ENCODE measurements at regions not wholly inside any gene's neighbourhood (a gene's known extent, or its start where the extent isn't known, plus 50 kb on each side); places are given as distances from the start of the nearest gene placed in this dataset.

DNA sequence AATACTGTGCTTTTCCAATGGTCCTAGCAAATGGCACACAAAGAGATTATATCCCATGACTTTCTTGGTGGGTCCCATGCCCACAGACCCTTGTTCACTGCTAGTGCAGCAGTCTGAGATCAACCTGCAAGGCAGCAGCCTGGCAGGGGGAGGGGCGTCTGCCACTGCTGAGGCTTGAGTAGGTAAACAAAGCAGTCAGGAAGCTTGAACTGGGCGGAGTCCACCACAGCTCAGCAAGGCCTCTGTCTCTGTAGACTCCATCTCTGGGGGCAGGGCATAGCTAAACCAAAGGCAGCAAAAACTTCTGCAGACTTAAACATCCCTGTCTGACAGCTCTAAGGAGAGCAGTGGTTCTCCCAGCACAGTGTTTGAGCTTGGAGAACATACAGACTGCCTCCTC, 82.9 kb downstream of the ZNF737 start:
- no peaks in the 10 kb centered on the region for H3K27me3 ChIP-seq
- H3K36me3 ChIP-seq: no peaks in the 10 kb centered on the region
- no peaks in the 10 kb centered on the region for H3K4me1 ChIP-seq
- no peaks in the 10 kb centered on the region for H3K9me3 ChIP-seq
- no peak overlapping the region for H3K4me3 ChIP-seq (ENCODE audit: low read depth, low read length)
- TF ChIP-seq, protein P1, sequence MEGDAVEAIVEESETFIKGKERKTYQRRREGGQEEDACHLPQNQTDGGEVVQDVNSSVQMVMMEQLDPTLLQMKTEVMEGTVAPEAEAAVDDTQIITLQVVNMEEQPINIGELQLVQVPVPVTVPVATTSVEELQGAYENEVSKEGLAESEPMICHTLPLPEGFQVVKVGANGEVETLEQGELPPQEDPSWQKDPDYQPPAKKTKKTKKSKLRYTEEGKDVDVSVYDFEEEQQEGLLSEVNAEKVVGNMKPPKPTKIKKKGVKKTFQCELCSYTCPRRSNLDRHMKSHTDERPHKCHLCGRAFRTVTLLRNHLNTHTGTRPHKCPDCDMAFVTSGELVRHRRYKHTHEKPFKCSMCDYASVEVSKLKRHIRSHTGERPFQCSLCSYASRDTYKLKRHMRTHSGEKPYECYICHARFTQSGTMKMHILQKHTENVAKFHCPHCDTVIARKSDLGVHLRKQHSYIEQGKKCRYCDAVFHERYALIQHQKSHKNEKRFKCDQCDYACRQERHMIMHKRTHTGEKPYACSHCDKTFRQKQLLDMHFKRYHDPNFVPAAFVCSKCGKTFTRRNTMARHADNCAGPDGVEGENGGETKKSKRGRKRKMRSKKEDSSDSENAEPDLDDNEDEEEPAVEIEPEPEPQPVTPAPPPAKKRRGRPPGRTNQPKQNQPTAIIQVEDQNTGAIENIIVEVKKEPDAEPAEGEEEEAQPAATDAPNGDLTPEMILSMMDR (IDR thresholded peaks at IDR 0.05; ENCODE audit: low read depth, low read length): no peak
- no peak for DNase-seq

DNA sequence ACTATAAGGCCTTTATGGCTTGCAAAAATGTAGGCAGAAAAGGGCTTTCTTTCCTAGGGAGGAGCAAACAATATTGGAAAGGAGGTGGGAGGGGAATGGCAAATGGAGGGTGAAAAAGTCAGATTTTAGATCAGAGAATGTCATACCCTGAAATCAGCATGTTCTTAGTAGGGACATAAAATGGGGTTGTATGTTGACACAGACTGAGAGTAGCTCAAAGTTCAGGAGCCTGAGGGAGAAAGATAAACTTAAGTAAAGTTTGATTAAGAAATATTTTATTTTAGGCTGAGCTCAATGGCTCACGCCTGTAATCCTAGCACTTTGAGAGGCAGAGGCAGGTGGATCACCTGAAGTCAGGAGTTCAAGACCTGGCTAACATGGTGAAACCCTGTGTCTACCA, 83.8 kb downstream of the ZNF737 start:
- no peak overlapping the region for H3K4me3 ChIP-seq (ENCODE audit: low read depth, low read length)
- no peaks in the 10 kb centered on the region for H3K9me3 ChIP-seq
- H3K4me1 ChIP-seq: no peaks in the 10 kb centered on the region
- DNase-seq: no peak
- H3K27me3 ChIP-seq: no peaks in the 10 kb centered on the region
- no peaks in the 10 kb centered on the region for H3K36me3 ChIP-seq
- TF ChIP-seq, protein P1 (IDR thresholded peaks at IDR 0.05; ENCODE audit: low read depth, low read length): no peak

GRCh38 chr19:20479483-20479882, 86.1 kb downstream of the ZNF737 start:
- DNase-seq: no peak
- Histone ChIP-seq H3K4me1 (no peaks in the 10 kb centered on the region), H3K27me3 (no peaks in the 10 kb centered on the region), H3K9me3 (peaks cover 6% of the 10 kb centered on the region; the same call in 1 of the 2 replicates), H3K36me3 (no peaks in the 10 kb centered on the region), H3K4me3 (ENCODE audit: low read depth, low read length) (no peak overlapping the region)
- TF ChIP-seq, protein P1 (IDR thresholded peaks at IDR 0.05; ENCODE audit: low read depth, low read length): no peak

DNA sequence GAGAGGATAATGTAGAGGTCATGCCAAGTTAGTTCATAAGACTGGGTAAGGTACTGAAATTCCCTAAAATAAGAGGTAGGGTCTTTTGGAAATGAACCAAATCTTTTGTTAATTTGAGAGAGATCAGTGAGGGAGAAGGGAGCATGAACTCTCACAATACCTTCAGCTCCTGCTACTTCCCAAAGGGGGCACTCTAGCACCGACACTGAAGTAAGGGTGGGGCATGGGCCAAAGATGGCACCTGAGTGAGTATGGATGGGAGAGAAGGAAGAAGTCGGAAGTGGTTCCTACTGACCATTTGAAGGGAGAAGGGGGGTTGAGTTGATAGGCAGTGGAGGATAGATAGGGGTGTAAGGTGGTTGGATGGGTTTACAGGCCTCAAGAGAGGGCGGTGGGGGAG, 86.6 kb downstream of the ZNF737 start:
- Histone ChIP-seq H3K36me3 (no peaks in the 10 kb centered on the region), H3K9me3 (peaks cover 6% of the 10 kb centered on the region; the same call in 1 of the 2 replicates), H3K4me3 (ENCODE audit: low read depth, low read length) (no peak overlapping the region), H3K27me3 (no peaks in the 10 kb centered on the region), H3K4me1 (no peaks in the 10 kb centered on the region)
- TF ChIP-seq, protein P1 (IDR thresholded peaks at IDR 0.05; ENCODE audit: low read depth, low read length): 0 out of 2 replicates have a peak, but pooled peaks have one; percentile 3
- DNase-seq: no peak

DNA sequence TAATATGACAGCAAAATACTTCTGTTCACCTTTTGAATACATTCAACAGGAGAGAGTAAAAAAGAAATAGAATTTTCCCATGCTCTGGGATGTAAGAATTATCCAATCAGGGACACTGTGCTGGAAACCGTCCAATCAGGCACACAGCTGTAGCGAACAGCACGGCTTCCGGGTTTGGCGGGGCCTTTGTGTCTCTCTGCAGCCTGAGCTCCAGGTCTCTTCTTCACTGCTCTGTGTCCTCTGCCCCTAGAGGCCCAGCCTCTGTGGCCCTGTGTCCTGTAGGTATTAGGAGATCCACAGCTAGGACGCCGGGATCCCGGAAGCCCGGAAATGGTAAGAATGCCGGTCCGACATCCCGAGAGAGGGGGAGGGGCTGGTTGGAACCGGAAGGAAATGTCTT, 92.7 kb downstream of the ZNF737 start:
- Histone ChIP-seq H3K4me1 (no peaks in the 10 kb centered on the region), H3K27me3 (no peaks in the 10 kb centered on the region), H3K9me3 (peaks cover 6% of the 10 kb centered on the region; the same call in 1 of the 2 replicates), H3K36me3 (no peaks in the 10 kb centered on the region), H3K4me3 (ENCODE audit: low read depth, low read length) (no peak overlapping the region)
- DNase-seq: no peak
- TF ChIP-seq, protein P1 (IDR thresholded peaks at IDR 0.05; ENCODE audit: low read depth, low read length): no peak

DNA sequence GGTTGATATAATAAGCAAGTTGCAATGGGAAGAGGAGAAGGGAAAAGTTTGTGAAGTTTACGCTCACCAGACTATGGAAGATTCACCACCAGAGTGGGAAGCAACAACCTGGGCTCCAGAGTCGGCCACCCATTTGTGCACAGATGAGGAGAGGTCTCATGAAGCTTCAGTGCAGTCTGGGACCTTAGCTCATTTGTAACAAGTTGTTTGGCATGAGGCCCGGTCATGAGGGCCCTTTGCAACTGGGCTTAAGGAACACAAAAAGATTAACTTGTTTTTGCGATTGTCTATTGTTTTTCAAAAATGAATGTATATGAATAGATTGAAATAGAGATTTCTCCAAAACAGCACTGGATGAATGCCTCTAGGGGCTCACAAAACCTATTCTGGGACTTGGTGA, 94.2 kb downstream of the ZNF737 start:
- H3K27me3 ChIP-seq: no peaks in the 10 kb centered on the region
- no peaks in the 10 kb centered on the region for H3K4me1 ChIP-seq
- DNase-seq: no peak
- TF ChIP-seq, protein P1 (IDR thresholded peaks at IDR 0.05; ENCODE audit: low read depth, low read length): no peak
- no peaks in the 10 kb centered on the region for H3K36me3 ChIP-seq
- no peak overlapping the region for H3K4me3 ChIP-seq (ENCODE audit: low read depth, low read length)
- H3K9me3 ChIP-seq: peaks cover 6% of the 10 kb centered on the region; the same call in 1 of the 2 replicates

Measured in BE2C (cell line).